ENCODE measurements at regions not wholly inside any gene's neighbourhood (a gene's known extent, or its start where the extent isn't known, plus 50 kb on each side); places are given as distances from the start of the nearest gene placed in this dataset.

DNA sequence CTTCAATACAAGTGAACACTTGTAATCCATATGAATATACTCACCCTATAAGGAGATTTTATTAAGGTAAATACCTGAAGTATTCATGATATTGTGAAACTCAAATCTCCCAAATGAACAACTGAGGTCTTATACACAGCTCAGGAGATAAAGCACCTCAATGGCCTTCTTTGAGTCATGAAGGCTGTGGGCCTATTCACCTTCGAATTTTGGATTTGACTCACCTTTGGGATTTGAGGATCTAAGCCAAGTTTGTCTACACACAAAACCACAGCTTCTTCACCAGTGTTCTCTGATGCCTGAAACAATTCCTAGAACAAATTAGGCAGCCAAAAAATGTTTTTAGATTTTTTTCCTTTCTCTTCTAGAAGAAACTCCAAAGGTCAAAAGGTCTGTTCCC lies 194.1 kb downstream of the NUAK1 start:
- 50% methylated on average over 1 of the region's 1 CpG for WGBS (ENCODE audit: insufficient coverage)
- Histone ChIP-seq H3K36me3 (replicated peaks in 1 of 2; ENCODE audit: control insufficient read depth in 1 of 2, insufficient read depth in 2 of 2, low read length in 2 of 2) (no peaks in the 10 kb centered on the region), H2AFZ (ENCODE audit: insufficient read depth, low read depth, low read length, poor library complexity, severe bottlenecking) (no peak overlapping the region), H3K27me3 (ENCODE audit: control insufficient read depth in 2 of 2, insufficient read depth in 2 of 2, low read length in 2 of 2) (no peaks in the 10 kb centered on the region), H3K4me1 (ENCODE audit: control insufficient read depth in 1 of 2, insufficient read depth in 2 of 2, low read length in 2 of 2) (no peaks in the 10 kb centered on the region), H3K27ac (ENCODE audit: low read depth in 1 of 2, low read length in 2 of 2) (no peak overlapping the region), H4K20me1 (ENCODE audit: insufficient read depth, low read length) (no peaks in the 10 kb centered on the region), H3K4me2 (replicated peaks; ENCODE audit: extremely low read depth, low read length, poor library complexity, severe bottlenecking) (no peak overlapping the region), H3K4me3 (replicated peaks in 1 of 3; ENCODE audit: low read depth in 2 of 3, low read length in 3 of 3) (no peak overlapping the region), H3K79me2 (ENCODE audit: insufficient read depth, low read length) (no peaks in the 10 kb centered on the region), H3K9ac (ENCODE audit: insufficient read depth, low read length, poor library complexity, severe bottlenecking) (no peak overlapping the region), H3K9me3 (replicated peaks in 1 of 2; ENCODE audit: control insufficient read depth in 1 of 2, insufficient read depth in 1 of 2, low read length in 2 of 2) (peaks cover 0 to 8% of the 10 kb centered on the region in 2 donors)
- Mint-ChIP-seq H3K36me3 (no peaks in the 10 kb centered on the region), H3K4me1 (no peaks in the 10 kb centered on the region), H3K27ac (no peak overlapping the region), H3K9me3 (peaks cover 0 to 10% (median 6%) of the 10 kb centered on the region in 7 donors), H3K4me3 (no peak overlapping the region), H3K27me3 (ENCODE audit: low read depth in 3 of 3) (peaks cover 0 to 7% (median 3%) of the 10 kb centered on the region in 3 donors)
- no peak for DNase-seq
- intact Hi-C loops (cut with micrococcal nuclease) = no loop called here
- no peak for TF ChIP-seq CTCF (IDR thresholded peaks at IDR 0.05)

DNA sequence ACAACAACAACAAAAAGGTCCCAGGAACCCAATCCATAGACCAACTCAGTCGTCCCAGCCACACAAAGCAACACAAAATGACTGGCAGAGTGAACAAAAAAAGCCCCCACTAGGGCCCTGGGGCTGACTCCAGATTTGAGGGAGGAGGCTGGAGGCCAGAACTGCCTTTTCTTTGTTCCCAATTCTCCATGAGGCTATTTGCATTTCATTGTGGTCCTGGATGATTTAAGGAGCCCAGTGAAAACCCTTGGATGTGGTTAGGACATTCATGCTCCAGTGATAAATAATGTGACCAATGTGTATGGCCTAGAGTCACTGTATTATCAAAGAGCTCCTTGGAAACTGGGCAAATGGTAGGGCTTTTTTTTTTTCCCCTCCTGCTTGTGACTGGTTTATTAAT lies 192.9 kb downstream of the NUAK1 start:
- no peak overlapping the region for H3K4me2 ChIP-seq (replicated peaks; ENCODE audit: extremely low read depth, low read length, poor library complexity, severe bottlenecking)
- no peaks in the 10 kb centered on the region for H3K79me2 ChIP-seq (ENCODE audit: insufficient read depth, low read length)
- H3K9ac ChIP-seq (ENCODE audit: insufficient read depth, low read length, poor library complexity, severe bottlenecking) = no peak overlapping the region
- Mint-ChIP-seq H3K4me1 (no peaks in the 10 kb centered on the region), H3K9me3 (peaks cover 0 to 10% (median 6%) of the 10 kb centered on the region in 7 donors), H3K27ac (no peak overlapping the region), H3K36me3 (no peaks in the 10 kb centered on the region), H3K27me3 (ENCODE audit: low read depth in 3 of 3) (peaks cover 0 to 5% (median 3%) of the 10 kb centered on the region in 3 donors), H3K4me3 (no peak overlapping the region)
- no peaks in the 10 kb centered on the region for H3K27me3 ChIP-seq (ENCODE audit: control insufficient read depth in 2 of 2, insufficient read depth in 2 of 2, low read length in 2 of 2)
- H3K36me3 ChIP-seq (replicated peaks in 1 of 2; ENCODE audit: control insufficient read depth in 1 of 2, insufficient read depth in 2 of 2, low read length in 2 of 2) = no peaks in the 10 kb centered on the region
- intact Hi-C loops (cut with micrococcal nuclease) = no loop called here
- no peak for DNase-seq
- H3K4me1 ChIP-seq (ENCODE audit: control insufficient read depth in 1 of 2, insufficient read depth in 2 of 2, low read length in 2 of 2) = no peaks in the 10 kb centered on the region
- no peaks in the 10 kb centered on the region for H4K20me1 ChIP-seq (ENCODE audit: insufficient read depth, low read length)
- peaks cover 0 to 8% of the 10 kb centered on the region in 2 donors for H3K9me3 ChIP-seq (replicated peaks in 1 of 2; ENCODE audit: control insufficient read depth in 1 of 2, insufficient read depth in 1 of 2, low read length in 2 of 2)
- H2AFZ ChIP-seq (ENCODE audit: insufficient read depth, low read depth, low read length, poor library complexity, severe bottlenecking) = no peak overlapping the region
- no CpG with 5 or more reads among the region's 1 CpG for WGBS (ENCODE audit: insufficient coverage)
- no peak overlapping the region for H3K27ac ChIP-seq (ENCODE audit: low read depth in 1 of 2, low read length in 2 of 2)
- TF ChIP-seq CTCF (IDR thresholded peaks at IDR 0.05) = no peak
- H3K4me3 ChIP-seq (replicated peaks in 1 of 3; ENCODE audit: low read depth in 2 of 3, low read length in 3 of 3) = no peak overlapping the region
